ENCODE measurements at regions not wholly inside any gene's neighbourhood (a gene's known extent, or its start where the extent isn't known, plus 50 kb on each side); places are given as distances from the start of the nearest gene placed in this dataset.

DNA sequence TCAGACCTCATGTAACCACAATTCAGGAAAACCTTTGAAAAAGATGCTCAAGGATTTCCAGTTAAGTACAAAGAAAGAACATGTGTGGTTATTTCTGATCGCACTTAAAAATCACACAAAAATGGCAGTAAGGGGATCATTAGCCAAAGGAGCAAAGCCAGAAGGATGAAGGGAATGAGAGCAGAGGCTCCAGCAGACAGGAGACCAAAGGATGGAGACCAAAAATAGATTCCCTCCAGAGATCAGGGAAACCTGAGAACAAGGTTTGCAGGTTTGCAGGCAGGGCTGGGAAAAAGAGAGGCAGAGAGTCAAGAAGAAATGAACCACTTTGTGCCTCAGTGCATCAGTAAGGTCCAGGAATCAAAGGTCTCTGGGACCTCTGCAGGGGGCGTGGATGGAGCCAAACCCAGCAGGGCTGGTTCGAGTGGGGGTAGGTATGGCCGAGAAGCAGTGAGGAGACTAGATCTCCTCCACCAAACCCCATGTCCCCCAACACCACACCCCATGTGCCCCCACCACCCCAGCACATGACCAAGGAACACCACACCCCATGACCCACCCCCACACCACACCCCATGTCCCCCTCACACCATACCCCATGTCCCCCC is 98.5 kb upstream of the GPC1 start:
- TF ChIP-seq CTCF (conservative IDR thresholded peaks at IDR 0.05; ENCODE audit: low read depth, low read length) (no peak), EZH2phosphoT487 (IDR thresholded peaks at IDR 0.05; ENCODE audit: borderline replicate concordance, low read length) (no peak)
